Type B pancreatic cell (in vitro differentiated cells): ENCODE measurements at regions not wholly inside any gene's neighbourhood (a gene's known extent, or its start where the extent isn't known, plus 50 kb on each side); places are given as distances from the start of the nearest gene placed in this dataset.

ENCODE experiments used
- DNase-seq: peaks from one replicate; pipeline ENCODE4 v3.0.0; 2021; ENCODE audit warnings: mixed read lengths; ENCODE audit not compliant: unreplicated experiment; ENCODE audit errors: extremely low spot score
- H3K27ac Mint-ChIP-seq: 2 replicates; pipeline ENCODE4 v1.8.0; 2021; ENCODE audit warnings: mild to moderate bottlenecking, mixed read lengths
- H3K27me3 Mint-ChIP-seq: 2 replicates; pipeline ENCODE4 v1.8.0; 2021; ENCODE audit warnings: mixed read lengths
- H3K36me3 Mint-ChIP-seq: 2 replicates; pipeline ENCODE4 v1.8.0; 2021; ENCODE audit warnings: mixed read lengths
- H3K4me1 Mint-ChIP-seq: one replicate; pipeline ENCODE4 v1.8.0; 2021; ENCODE audit warnings: mixed read lengths; ENCODE audit not compliant: unreplicated experiment
- H3K4me3 Mint-ChIP-seq: 2 replicates; pipeline ENCODE4 v1.8.0; 2021; ENCODE audit warnings: mild to moderate bottlenecking, mixed read lengths
- H3K9me3 Mint-ChIP-seq: 2 replicates; pipeline ENCODE4 v1.8.0; 2021; ENCODE audit warnings: mixed read lengths
- CTCF ChIP-seq: fragments of 200-600 bp; sonication (generic); conservative IDR thresholded peaks from 2 replicates; pipeline ENCODE4 v1.5.0; 2021; ENCODE audit warnings: antibody characterized with exemption, mild to moderate bottlenecking

- H3K27me3 Mint-ChIP-seq, result no peaks in the 10 kb centered on the region
- no peak overlapping the region for H3K4me3 Mint-ChIP-seq
- no peaks in the 10 kb centered on the region for H3K9me3 Mint-ChIP-seq
- no peak for TF ChIP-seq CTCF
- H3K4me1 Mint-ChIP-seq, result peaks cover 15% of the 10 kb centered on the region
- H3K36me3 Mint-ChIP-seq, result no peaks in the 10 kb centered on the region
- no peak overlapping the region for H3K27ac Mint-ChIP-seq
- DNase-seq, result no peak
Measured at GRCh38 chr6:134511984-134512683, 194.2 kb upstream of the SGK1 start.

GRCh38 chr6:134510920-134511319 lies 193.0 kb upstream of the SGK1 start:
- H3K4me3 Mint-ChIP-seq, result no peak overlapping the region
- H3K27me3 Mint-ChIP-seq, result no peaks in the 10 kb centered on the region
- H3K36me3 Mint-ChIP-seq, result no peaks in the 10 kb centered on the region
- H3K27ac Mint-ChIP-seq, result no peak overlapping the region
- DNase-seq, result no peak
- no peaks in the 10 kb centered on the region for H3K9me3 Mint-ChIP-seq
- no peak for TF ChIP-seq CTCF
- peaks cover 13% of the 10 kb centered on the region for H3K4me1 Mint-ChIP-seq

DNA sequence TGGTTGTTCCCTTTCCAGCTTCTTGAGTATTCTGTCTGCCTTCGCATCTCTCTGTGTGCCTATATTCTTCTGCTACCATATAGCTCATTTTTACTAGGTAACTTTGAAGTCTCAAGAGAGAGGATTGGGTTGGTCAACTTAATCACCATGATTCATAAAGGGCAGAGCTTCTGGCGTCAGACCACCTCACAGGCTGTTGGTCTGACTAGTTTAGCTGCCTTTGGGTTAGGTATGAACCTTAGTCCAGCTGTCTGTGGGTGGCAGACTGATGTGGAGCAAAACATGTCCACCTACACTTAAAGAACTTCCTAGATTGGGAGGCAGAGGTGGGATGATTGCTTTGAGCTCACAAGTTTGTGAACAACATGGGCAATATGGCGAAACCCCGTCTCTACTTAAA lies 192.2 kb upstream of the SGK1 start:
- no peak for DNase-seq
- no peak for TF ChIP-seq CTCF
- no peaks in the 10 kb centered on the region for H3K27me3 Mint-ChIP-seq
- H3K9me3 Mint-ChIP-seq, result no peaks in the 10 kb centered on the region
- H3K4me3 Mint-ChIP-seq, result no peak overlapping the region
- H3K36me3 Mint-ChIP-seq, result no peaks in the 10 kb centered on the region
- H3K27ac Mint-ChIP-seq, result no peak overlapping the region
- H3K4me1 Mint-ChIP-seq, result peaks cover 13% of the 10 kb centered on the region

- Mint-ChIP-seq H3K36me3 (no peaks in the 10 kb centered on the region), H3K9me3 (no peaks in the 10 kb centered on the region)
Measured at GRCh38 chr6:134508862-134509498, 191.1 kb upstream of the SGK1 start.

DNA sequence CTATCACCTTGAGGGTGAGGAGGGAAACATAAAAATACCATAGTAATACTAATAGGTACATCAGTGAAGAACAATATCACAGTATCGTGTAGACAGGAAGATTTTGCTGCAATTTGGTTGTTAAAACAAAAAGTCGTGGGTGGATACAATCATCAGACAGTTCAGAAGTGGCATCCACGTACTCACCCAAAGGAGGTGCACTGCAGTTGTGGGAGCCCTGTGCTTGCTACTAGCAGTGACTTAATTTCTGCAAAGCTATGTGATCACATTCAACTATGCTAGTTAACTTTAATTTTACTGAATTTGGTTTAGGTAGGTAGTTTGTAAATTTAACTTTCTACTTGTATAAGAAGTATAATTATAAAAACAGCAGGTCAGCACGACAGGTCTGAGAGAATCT lies 188.2 kb upstream of the SGK1 start:
- peaks cover 10% of the 10 kb centered on the region for H3K4me1 Mint-ChIP-seq
- no peaks in the 10 kb centered on the region for H3K9me3 Mint-ChIP-seq
- TF ChIP-seq CTCF, result no peak
- no peak overlapping the region for H3K4me3 Mint-ChIP-seq
- no peaks in the 10 kb centered on the region for H3K36me3 Mint-ChIP-seq
- no peak overlapping the region for H3K27ac Mint-ChIP-seq
- no peak for DNase-seq
- no peaks in the 10 kb centered on the region for H3K27me3 Mint-ChIP-seq

More at GRCh38 chr6:134508862-134509498, 191.1 kb upstream of the SGK1 start:
- TF ChIP-seq CTCF, result no peak
- no peaks in the 10 kb centered on the region for H3K27me3 Mint-ChIP-seq
- no peak overlapping the region for H3K27ac Mint-ChIP-seq
- no peak overlapping the region for H3K4me3 Mint-ChIP-seq
- H3K4me1 Mint-ChIP-seq, result peaks cover 13% of the 10 kb centered on the region
- no peak for DNase-seq
